ENCODE measurements at regions not wholly inside any gene's neighbourhood (a gene's known extent, or its start where the extent isn't known, plus 50 kb on each side); places are given as distances from the start of the nearest gene placed in this dataset.
"Not testable (repeated sequence)": the region's sequence is repeated elsewhere in the genome, so short reads cannot be mapped to it uniquely, and the experiment has no call there.

GRCh38 chr12:18794000-18794399, 56.1 kb downstream of the CAPZA3 start:
- DNase-seq (ENCODE audit: low read depth, low spot score): no peak

- DNase-seq (ENCODE audit: low read depth, low spot score): no peak
Measured at GRCh38 chr12:18797604-18798003, 59.7 kb downstream of the CAPZA3 start.

- no peak for DNase-seq (ENCODE audit: low read depth, low spot score)
Measured at GRCh38 chr12:18798535-18799361, 60.8 kb downstream of the CAPZA3 start.

- DNase-seq (ENCODE audit: low read depth, low spot score): no peak
Measured at GRCh38 chr12:18799561-18799960, 61.6 kb downstream of the CAPZA3 start.

DNA sequence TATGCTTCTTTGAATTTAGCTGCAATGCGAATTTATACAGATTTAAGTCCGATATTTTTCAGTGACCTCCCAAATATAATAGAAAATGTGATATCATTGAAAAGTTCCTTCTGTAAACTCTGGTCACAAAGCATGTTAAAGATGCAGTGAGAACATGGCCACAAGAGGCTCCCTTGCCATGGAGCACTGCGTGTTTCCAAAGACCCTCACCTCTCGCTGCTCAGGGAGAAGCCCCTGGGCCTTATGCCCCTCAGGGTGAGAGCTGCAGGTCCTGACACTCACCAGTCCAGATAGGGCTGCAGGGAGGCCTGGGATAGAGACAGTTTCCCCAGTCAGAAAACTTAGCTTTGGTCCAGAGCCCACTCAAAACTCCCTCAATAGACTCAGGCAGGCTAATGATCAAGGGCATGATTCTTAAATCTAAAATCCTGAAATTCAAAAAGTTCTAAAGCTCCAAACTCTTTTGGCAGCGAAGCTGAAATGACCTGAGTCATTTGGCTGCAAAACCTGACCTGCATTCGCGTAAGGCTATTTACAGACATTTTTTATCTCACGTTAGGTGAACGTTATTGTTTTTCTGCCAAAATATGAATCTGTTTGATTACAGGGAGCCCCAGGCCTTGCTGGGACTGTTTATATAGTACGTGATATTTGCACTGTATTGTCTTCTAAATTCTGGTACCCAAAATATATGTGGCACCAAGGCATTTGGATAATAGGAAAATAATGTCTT, 67.8 kb downstream of the CAPZA3 start:
- no peak for DNase-seq (ENCODE audit: low read depth, low spot score)

GRCh38 chr12:18807714-18808113, 69.8 kb downstream of the CAPZA3 start:
- no peak for DNase-seq (ENCODE audit: low read depth, low spot score)

DNA sequence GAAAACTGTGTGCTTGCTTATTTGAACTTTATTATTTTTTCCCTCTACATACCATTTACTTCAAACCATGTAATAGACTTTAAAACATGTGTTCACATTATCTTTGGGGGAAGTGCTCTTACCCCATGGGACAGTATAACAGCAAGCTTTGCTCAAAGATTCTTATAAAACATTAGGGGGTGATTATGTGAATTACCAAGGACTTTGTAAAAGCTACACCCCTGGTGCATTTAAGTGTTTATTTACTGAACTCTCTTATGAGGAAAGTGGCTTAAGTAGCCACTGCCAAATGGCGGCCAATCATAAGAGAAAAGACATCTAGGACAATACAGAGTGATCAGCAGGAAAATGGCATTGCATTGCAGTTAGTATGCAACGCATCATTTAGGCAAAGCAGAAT, 70.3 kb downstream of the CAPZA3 start:
- no peak for DNase-seq (ENCODE audit: low read depth, low spot score)

- no peak for DNase-seq (ENCODE audit: low read depth, low spot score)
Measured at GRCh38 chr12:18810537-18811253, 72.8 kb downstream of the CAPZA3 start.

- no peak for DNase-seq (ENCODE audit: low read depth, low spot score)
Measured at GRCh38 chr12:18811273-18811672, 73.4 kb downstream of the CAPZA3 start.

DNA sequence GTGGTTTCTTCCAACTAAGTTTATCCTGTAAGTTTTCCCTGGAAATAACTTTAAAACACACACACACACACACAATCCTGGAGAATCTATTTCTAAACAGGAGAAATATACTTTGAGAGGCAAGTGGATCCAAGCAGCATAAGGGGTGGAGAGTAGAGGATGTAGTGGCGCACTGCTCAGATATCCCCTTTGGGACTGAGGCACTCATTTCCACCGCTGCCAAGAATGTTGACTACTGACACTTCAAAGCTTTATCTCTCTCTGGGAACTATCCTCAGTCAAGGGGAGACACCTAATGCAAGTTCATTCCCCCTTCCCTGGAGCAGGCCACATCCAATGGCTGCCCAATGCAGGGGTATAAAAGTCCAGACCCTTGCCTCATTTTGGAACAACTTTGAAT, 75.8 kb downstream of the CAPZA3 start:
- DNase-seq (ENCODE audit: low read depth, low spot score): no peak

GRCh38 chr12:18818579-18819268, 80.8 kb downstream of the CAPZA3 start:
- no peak for DNase-seq (ENCODE audit: low read depth, low spot score)

GRCh38 chr12:18819484-18819883, 81.6 kb downstream of the CAPZA3 start:
- DNase-seq (ENCODE audit: low read depth, low spot score): no peak

DNA sequence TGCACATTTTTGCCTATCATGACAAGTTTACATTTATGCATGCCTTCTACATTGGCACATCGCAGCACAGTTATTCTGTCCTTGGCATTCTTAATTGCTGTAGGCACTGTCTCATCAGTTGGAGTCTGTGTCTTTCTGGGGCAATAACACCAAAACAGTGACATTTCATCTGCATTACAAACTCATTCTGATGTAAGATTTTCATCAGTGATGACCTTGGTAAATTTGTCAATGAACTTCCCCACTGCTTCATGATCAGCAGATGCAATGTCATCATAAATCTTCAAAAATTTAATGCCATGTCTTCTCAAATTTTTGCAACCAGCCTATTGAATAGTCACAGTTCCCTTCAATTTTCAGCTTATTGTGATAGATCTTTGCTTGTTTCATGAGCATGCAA, 85.5 kb downstream of the CAPZA3 start:
- DNase-seq (ENCODE audit: low read depth, low spot score): no peak

- no peak for DNase-seq (ENCODE audit: low read depth, low spot score)
Measured at GRCh38 chr12:18824287-18824686, 86.4 kb downstream of the CAPZA3 start.

DNA sequence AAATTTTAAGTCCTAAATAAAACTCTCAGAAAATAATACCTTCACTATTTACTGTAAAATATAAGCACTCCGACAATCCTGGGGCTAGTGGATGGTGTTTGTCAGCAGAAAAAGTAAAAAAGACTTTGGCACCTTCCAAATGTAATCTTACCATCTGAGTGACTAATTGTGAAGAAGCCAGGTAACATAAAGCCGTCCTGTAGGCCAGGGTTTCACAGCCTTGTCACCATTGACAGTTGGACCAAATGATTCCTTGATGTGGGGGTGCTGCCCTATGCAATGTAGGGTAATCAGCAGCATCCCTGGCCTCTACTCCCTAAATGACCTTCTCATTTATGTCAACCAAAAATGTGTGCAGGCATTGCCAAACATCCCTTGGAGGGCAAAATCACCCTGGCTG, 87.2 kb downstream of the CAPZA3 start:
- no peak for DNase-seq (ENCODE audit: low read depth, low spot score)

DNA sequence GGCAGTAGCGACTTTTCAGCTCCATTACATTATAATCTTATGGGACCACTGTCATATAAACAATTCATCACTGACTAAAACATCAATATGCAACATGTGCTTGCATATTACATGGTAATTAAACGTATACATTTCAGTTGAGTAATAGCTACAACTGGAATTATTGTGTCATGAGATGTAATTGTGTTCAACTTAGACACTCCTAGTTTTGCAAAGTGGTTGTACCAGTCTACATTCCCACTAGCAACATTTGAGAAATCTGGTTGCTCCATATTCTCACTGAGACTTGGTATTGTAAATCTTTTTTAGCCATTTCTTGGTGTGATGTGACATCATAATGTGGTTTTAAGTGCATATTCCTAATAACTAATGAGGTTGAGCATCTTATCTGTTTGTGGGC, 90.0 kb downstream of the CAPZA3 start:
- DNase-seq (ENCODE audit: low read depth, low spot score): no peak

- no peak for DNase-seq (ENCODE audit: low read depth, low spot score)
Measured at GRCh38 chr12:18828483-18828882, 90.6 kb downstream of the CAPZA3 start.

DNA sequence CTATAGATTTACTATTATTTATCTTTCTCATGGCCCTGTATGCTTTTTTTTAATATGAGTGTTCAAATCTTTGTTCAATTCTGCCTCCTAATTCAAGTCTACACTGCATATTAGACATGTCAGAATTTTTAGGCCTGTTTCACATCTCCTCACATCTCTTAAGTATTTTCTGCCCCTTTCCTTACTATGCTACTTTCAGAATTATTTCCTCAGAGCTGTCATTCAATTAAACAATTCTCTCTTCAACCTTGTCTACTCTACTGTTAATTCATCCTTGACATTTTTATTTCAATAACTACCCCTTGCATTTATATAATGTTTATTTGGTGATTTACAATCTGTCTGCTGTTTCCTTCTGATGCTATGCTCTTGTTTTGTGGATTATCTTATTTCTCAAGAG, 91.1 kb downstream of the CAPZA3 start:
- DNase-seq (ENCODE audit: low read depth, low spot score): no peak

GRCh38 chr12:18832932-18833331, 95.0 kb downstream of the CAPZA3 start:
- DNase-seq (ENCODE audit: low read depth, low spot score): not testable (repeated sequence)

- DNase-seq (ENCODE audit: low read depth, low spot score): no peak
Measured at GRCh38 chr12:18837025-18837424, 99.1 kb downstream of the CAPZA3 start.

DNA sequence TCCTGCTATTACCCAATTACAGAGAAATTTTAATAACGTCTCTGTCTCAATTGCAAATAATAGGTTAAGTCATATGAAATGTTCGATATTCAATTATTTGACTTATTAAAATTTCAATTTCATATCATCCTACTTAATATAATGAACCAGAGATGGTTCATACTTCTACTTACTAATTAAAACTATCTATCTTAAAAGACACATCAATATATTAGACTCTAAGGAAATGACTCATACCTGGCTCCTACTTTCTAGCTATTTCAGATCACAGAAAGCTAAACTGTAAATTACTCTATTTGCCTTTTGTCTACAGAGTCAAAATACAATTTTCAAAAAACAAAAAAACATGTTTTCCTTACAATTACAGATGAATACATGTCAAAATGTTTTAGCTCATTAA, 99.6 kb downstream of the CAPZA3 start:
- DNase-seq (ENCODE audit: low read depth, low spot score): no peak

DNA sequence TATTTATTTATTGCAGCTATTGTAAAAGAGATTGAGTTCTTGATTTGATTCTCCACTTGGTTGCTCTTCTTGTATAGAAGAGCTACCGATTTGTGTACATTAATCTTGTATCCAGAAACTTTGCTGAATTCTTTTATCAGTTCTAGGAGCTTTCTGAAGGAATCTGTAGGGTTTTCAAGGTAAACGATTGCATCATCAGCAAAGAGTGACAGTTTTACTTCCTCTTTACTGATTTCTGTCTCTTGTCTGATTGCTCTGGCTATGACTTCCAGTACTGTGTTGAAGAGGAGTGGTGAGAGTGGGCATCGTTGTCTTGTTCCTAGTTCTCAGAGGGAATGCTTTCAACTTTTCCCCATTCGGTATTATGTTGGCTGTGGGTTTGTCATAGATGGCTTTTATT, 103.1 kb downstream of the CAPZA3 start:
- not testable (repeated sequence) for DNase-seq (ENCODE audit: low read depth, low spot score)

Measured in brain pericyte (primary cell).